ENCODE measurements at regions not wholly inside any gene's neighbourhood (a gene's known extent, or its start where the extent isn't known, plus 50 kb on each side); places are given as distances from the start of the nearest gene placed in this dataset.

GRCh38 chrX:130974323-130974722, 71.3 kb upstream of the ENOX2 start:
- TF ChIP-seq POLR2AphosphoS5 (IDR thresholded peaks at IDR 0.05; ENCODE audit: low read depth, low read length) (no peak), SPI1 (IDR thresholded peaks at IDR 0.05; ENCODE audit: low read depth, low read length) (no peak), POLR2A (IDR thresholded peaks at IDR 0.05; ENCODE audit: low read depth, low read length) (no peak), POU2F2 (IDR thresholded peaks at IDR 0.05; ENCODE audit: low read depth, low read length) (no peak), PAX5 (IDR thresholded peaks at IDR 0.05; ENCODE audit: insufficient read depth, low read length, severe bottlenecking) (no peak), TAF1 (IDR thresholded peaks at IDR 0.05; ENCODE audit: low read depth, low read length) (no peak)
- FAIRE-seq (no peak), DNase-seq (ENCODE audit: insufficient read length, low spot score) (no peak)

- TF ChIP-seq POLR2AphosphoS5 (IDR thresholded peaks at IDR 0.05; ENCODE audit: low read depth, low read length) (no peak), POLR2A (IDR thresholded peaks at IDR 0.05; ENCODE audit: low read depth, low read length) (no peak), TAF1 (IDR thresholded peaks at IDR 0.05; ENCODE audit: low read depth, low read length) (no peak), PAX5 (IDR thresholded peaks at IDR 0.05; ENCODE audit: insufficient read depth, low read length, severe bottlenecking) (no peak), POU2F2 (IDR thresholded peaks at IDR 0.05; ENCODE audit: low read depth, low read length) (no peak), SPI1 (IDR thresholded peaks at IDR 0.05; ENCODE audit: low read depth, low read length) (no peak)
- DNase-seq (ENCODE audit: insufficient read length, low spot score) (no peak), FAIRE-seq (peak; percentile 66)
Measured at GRCh38 chrX:130975947-130976346, 72.9 kb upstream of the ENOX2 start.

- TF ChIP-seq POLR2AphosphoS5 (IDR thresholded peaks at IDR 0.05; ENCODE audit: low read depth, low read length) = no peak
- no peak for TF ChIP-seq TAF1 (IDR thresholded peaks at IDR 0.05; ENCODE audit: low read depth, low read length)
- TF ChIP-seq POU2F2 (IDR thresholded peaks at IDR 0.05; ENCODE audit: low read depth, low read length) = no peak
- no peak for TF ChIP-seq POLR2A (IDR thresholded peaks at IDR 0.05; ENCODE audit: low read depth, low read length)
- TF ChIP-seq PAX5 (IDR thresholded peaks at IDR 0.05; ENCODE audit: insufficient read depth, low read length, severe bottlenecking) = no peak
- no peak for TF ChIP-seq SPI1 (IDR thresholded peaks at IDR 0.05; ENCODE audit: low read depth, low read length)
- DNase-seq (ENCODE audit: insufficient read length, low spot score) (no peak), FAIRE-seq (no peak)
Measured at GRCh38 chrX:130981836-130982235, 76.3 kb upstream of the ARHGAP36 start.

GRCh38 chrX:130984782-130985181, 73.4 kb upstream of the ARHGAP36 start:
- no peak for TF ChIP-seq PAX5 (IDR thresholded peaks at IDR 0.05; ENCODE audit: insufficient read depth, low read length, severe bottlenecking)
- no peak for TF ChIP-seq POU2F2 (IDR thresholded peaks at IDR 0.05; ENCODE audit: low read depth, low read length)
- no peak for TF ChIP-seq SPI1 (IDR thresholded peaks at IDR 0.05; ENCODE audit: low read depth, low read length)
- TF ChIP-seq POLR2A (IDR thresholded peaks at IDR 0.05; ENCODE audit: low read depth, low read length) = no peak
- TF ChIP-seq TAF1 (IDR thresholded peaks at IDR 0.05; ENCODE audit: low read depth, low read length) = no peak
- TF ChIP-seq POLR2AphosphoS5 (IDR thresholded peaks at IDR 0.05; ENCODE audit: low read depth, low read length) = no peak
- no peak for FAIRE-seq
- no peak for DNase-seq (ENCODE audit: insufficient read length, low spot score)

- FAIRE-seq (peak; percentile 69), DNase-seq (ENCODE audit: insufficient read length, low spot score) (no peak)
- no peak for TF ChIP-seq POU2F2 (IDR thresholded peaks at IDR 0.05; ENCODE audit: low read depth, low read length)
- no peak for TF ChIP-seq SPI1 (IDR thresholded peaks at IDR 0.05; ENCODE audit: low read depth, low read length)
- no peak for TF ChIP-seq POLR2A (IDR thresholded peaks at IDR 0.05; ENCODE audit: low read depth, low read length)
- no peak for TF ChIP-seq POLR2AphosphoS5 (IDR thresholded peaks at IDR 0.05; ENCODE audit: low read depth, low read length)
- no peak for TF ChIP-seq PAX5 (IDR thresholded peaks at IDR 0.05; ENCODE audit: insufficient read depth, low read length, severe bottlenecking)
- TF ChIP-seq TAF1 (IDR thresholded peaks at IDR 0.05; ENCODE audit: low read depth, low read length) = no peak
Measured at GRCh38 chrX:130987241-130987640, 70.9 kb upstream of the ARHGAP36 start.

- TF ChIP-seq POU2F2 (IDR thresholded peaks at IDR 0.05; ENCODE audit: low read depth, low read length) = no peak
- TF ChIP-seq POLR2AphosphoS5 (IDR thresholded peaks at IDR 0.05; ENCODE audit: low read depth, low read length) = no peak
- TF ChIP-seq SPI1 (IDR thresholded peaks at IDR 0.05; ENCODE audit: low read depth, low read length) = no peak
- TF ChIP-seq PAX5 (IDR thresholded peaks at IDR 0.05; ENCODE audit: insufficient read depth, low read length, severe bottlenecking) = no peak
- TF ChIP-seq POLR2A (IDR thresholded peaks at IDR 0.05; ENCODE audit: low read depth, low read length) = no peak
- no peak for TF ChIP-seq TAF1 (IDR thresholded peaks at IDR 0.05; ENCODE audit: low read depth, low read length)
- DNase-seq (ENCODE audit: insufficient read length, low spot score) (no peak), FAIRE-seq (no peak)
Measured at GRCh38 chrX:130990723-130991122, 67.4 kb upstream of the ARHGAP36 start.

- DNase-seq (ENCODE audit: insufficient read length, low spot score) (no peak), FAIRE-seq (no peak)
- no peak for TF ChIP-seq TAF1 (IDR thresholded peaks at IDR 0.05; ENCODE audit: low read depth, low read length)
- no peak for TF ChIP-seq POLR2A (IDR thresholded peaks at IDR 0.05; ENCODE audit: low read depth, low read length)
- TF ChIP-seq SPI1 (IDR thresholded peaks at IDR 0.05; ENCODE audit: low read depth, low read length) = no peak
- no peak for TF ChIP-seq PAX5 (IDR thresholded peaks at IDR 0.05; ENCODE audit: insufficient read depth, low read length, severe bottlenecking)
- TF ChIP-seq POLR2AphosphoS5 (IDR thresholded peaks at IDR 0.05; ENCODE audit: low read depth, low read length) = no peak
- TF ChIP-seq POU2F2 (IDR thresholded peaks at IDR 0.05; ENCODE audit: low read depth, low read length) = no peak
Measured at GRCh38 chrX:130994671-130995070, 63.5 kb upstream of the ARHGAP36 start.

GRCh38 chrX:130995439-130995838, 62.7 kb upstream of the ARHGAP36 start:
- no peak for TF ChIP-seq TAF1 (IDR thresholded peaks at IDR 0.05; ENCODE audit: low read depth, low read length)
- TF ChIP-seq SPI1 (IDR thresholded peaks at IDR 0.05; ENCODE audit: low read depth, low read length) = no peak
- TF ChIP-seq POLR2AphosphoS5 (IDR thresholded peaks at IDR 0.05; ENCODE audit: low read depth, low read length) = no peak
- TF ChIP-seq POU2F2 (IDR thresholded peaks at IDR 0.05; ENCODE audit: low read depth, low read length) = no peak
- no peak for TF ChIP-seq PAX5 (IDR thresholded peaks at IDR 0.05; ENCODE audit: insufficient read depth, low read length, severe bottlenecking)
- no peak for TF ChIP-seq POLR2A (IDR thresholded peaks at IDR 0.05; ENCODE audit: low read depth, low read length)
- DNase-seq (ENCODE audit: insufficient read length, low spot score) (no peak), FAIRE-seq (no peak)

- no peak for TF ChIP-seq POLR2AphosphoS5 (IDR thresholded peaks at IDR 0.05; ENCODE audit: low read depth, low read length)
- TF ChIP-seq TAF1 (IDR thresholded peaks at IDR 0.05; ENCODE audit: low read depth, low read length) = no peak
- TF ChIP-seq POU2F2 (IDR thresholded peaks at IDR 0.05; ENCODE audit: low read depth, low read length) = no peak
- TF ChIP-seq POLR2A (IDR thresholded peaks at IDR 0.05; ENCODE audit: low read depth, low read length) = no peak
- no peak for TF ChIP-seq SPI1 (IDR thresholded peaks at IDR 0.05; ENCODE audit: low read depth, low read length)
- no peak for TF ChIP-seq PAX5 (IDR thresholded peaks at IDR 0.05; ENCODE audit: insufficient read depth, low read length, severe bottlenecking)
- DNase-seq (ENCODE audit: insufficient read length, low spot score) (no peak), FAIRE-seq (no peak)
Measured at GRCh38 chrX:130997314-130997713, 60.8 kb upstream of the ARHGAP36 start.

GRCh38 chrX:130999360-130999759, 58.8 kb upstream of the ARHGAP36 start:
- no peak for DNase-seq (ENCODE audit: insufficient read length, low spot score)
- FAIRE-seq = no peak
- TF ChIP-seq SPI1 (IDR thresholded peaks at IDR 0.05; ENCODE audit: low read depth, low read length) (no peak), POLR2AphosphoS5 (IDR thresholded peaks at IDR 0.05; ENCODE audit: low read depth, low read length) (no peak), PAX5 (IDR thresholded peaks at IDR 0.05; ENCODE audit: insufficient read depth, low read length, severe bottlenecking) (no peak), TAF1 (IDR thresholded peaks at IDR 0.05; ENCODE audit: low read depth, low read length) (no peak), POU2F2 (IDR thresholded peaks at IDR 0.05; ENCODE audit: low read depth, low read length) (no peak), POLR2A (IDR thresholded peaks at IDR 0.05; ENCODE audit: low read depth, low read length) (no peak)

Measured in GM12891 (cell line).